SJSA1 (cell line): ENCODE measurements at regions not wholly inside any gene's neighbourhood (a gene's known extent, or its start where the extent isn't known, plus 50 kb on each side); places are given as distances from the start of the nearest gene placed in this dataset.

Experiments
- DNase-seq, 2 experiments: peaks; one replicate each; pipeline ENCODE4 v3.0.0-alpha.2; 2015 to 2020; ENCODE audit warnings: low spot score in 2 of 2, low read depth in 1 of 2
- H3K27ac ChIP-seq: fragments of 250-450 bp; sonication (Bioruptor Pico); 2 replicates; pipeline ENCODE4 v1.5.1; 2020; ENCODE audit warnings: mild to moderate bottlenecking, moderate library complexity
- H3K27me3 ChIP-seq: fragments of 250-450 bp; sonication (Bioruptor Pico); replicated peaks from 2 replicates; pipeline ENCODE4 v1.5.1; 2020; ENCODE audit warnings: mild to moderate bottlenecking, moderate library complexity
- H3K36me3 ChIP-seq: fragments of 250-450 bp; sonication (Bioruptor Pico); 2 replicates; pipeline ENCODE4 v1.5.1; 2020; ENCODE audit warnings: mild to moderate bottlenecking
- H3K4me1 ChIP-seq: fragments of 250-450 bp; sonication (Bioruptor Pico); replicated peaks from 2 replicates; pipeline ENCODE4 v1.6.1; 2021; ENCODE audit warnings: mild to moderate bottlenecking
- H3K4me3 ChIP-seq: fragments of 250-450 bp; sonication (Bioruptor Pico); 2 replicates; pipeline ENCODE4 v1.5.1; 2020; ENCODE audit warnings: mild to moderate bottlenecking
- H3K9me3 ChIP-seq: fragments of 250-450 bp; sonication (Bioruptor Pico); replicated peaks from 2 replicates; pipeline ENCODE4 v1.5.1; 2020; ENCODE audit warnings: mild to moderate bottlenecking

GRCh38 chr2:204341887-204342276 lies 203.4 kb upstream of the PARD3B start:
- no peaks in the 10 kb centered on the region for H3K36me3 ChIP-seq
- H3K4me3 ChIP-seq = no peak overlapping the region
- H3K27ac ChIP-seq = no peak overlapping the region
- no peaks in the 10 kb centered on the region; the same call in 1 of the 2 replicates for H3K9me3 ChIP-seq
- no peaks in the 10 kb centered on the region for H3K27me3 ChIP-seq
- DNase-seq = no peak
- peaks cover 33% of the 10 kb centered on the region for H3K4me1 ChIP-seq

GRCh38 chr2:204343685-204344084 lies 201.6 kb upstream of the PARD3B start:
- no peaks in the 10 kb centered on the region; the same call in 1 of the 2 replicates for H3K9me3 ChIP-seq
- peaks cover 20% of the 10 kb centered on the region for H3K4me1 ChIP-seq
- no peak overlapping the region for H3K4me3 ChIP-seq
- no peak overlapping the region for H3K27ac ChIP-seq
- DNase-seq = no peak
- no peaks in the 10 kb centered on the region for H3K36me3 ChIP-seq
- H3K27me3 ChIP-seq = no peaks in the 10 kb centered on the region

GRCh38 chr2:204344119-204344518 lies 201.2 kb upstream of the PARD3B start:
- H3K27ac ChIP-seq = no peak overlapping the region
- no peak overlapping the region for H3K4me3 ChIP-seq
- no peak for DNase-seq
- peaks cover 15% of the 10 kb centered on the region for H3K4me1 ChIP-seq
- H3K9me3 ChIP-seq = no peaks in the 10 kb centered on the region; the same call in 1 of the 2 replicates
- H3K36me3 ChIP-seq = no peaks in the 10 kb centered on the region
- no peaks in the 10 kb centered on the region for H3K27me3 ChIP-seq

GRCh38 chr2:204346906-204347305 lies 198.4 kb upstream of the PARD3B start:
- H3K27ac ChIP-seq = no peak overlapping the region
- H3K9me3 ChIP-seq = no peaks in the 10 kb centered on the region
- no peak overlapping the region for H3K4me3 ChIP-seq
- no peaks in the 10 kb centered on the region for H3K36me3 ChIP-seq
- peaks cover 14% of the 10 kb centered on the region for H3K4me1 ChIP-seq
- DNase-seq = no peak
- H3K27me3 ChIP-seq = no peaks in the 10 kb centered on the region

GRCh38 chr2:204353823-204354222 lies 191.5 kb upstream of the PARD3B start:
- Histone ChIP-seq H3K4me3 (no peak overlapping the region), H3K27ac (no peak overlapping the region), H3K27me3 (no peaks in the 10 kb centered on the region), H3K36me3 (no peaks in the 10 kb centered on the region), H3K4me1 (peaks cover 32% of the 10 kb centered on the region), H3K9me3 (no peaks in the 10 kb centered on the region)
- DNase-seq = no peak

- H3K36me3 ChIP-seq = no peaks in the 10 kb centered on the region
- H3K4me3 ChIP-seq = no peak overlapping the region
- no peaks in the 10 kb centered on the region for H3K27me3 ChIP-seq
- peaks cover 32% of the 10 kb centered on the region for H3K4me1 ChIP-seq
- no peak for DNase-seq
- no peak overlapping the region for H3K27ac ChIP-seq
- H3K9me3 ChIP-seq = no peaks in the 10 kb centered on the region
Measured at GRCh38 chr2:204354442-204354856, 190.8 kb upstream of the PARD3B start.

GRCh38 chr2:204355688-204356087 lies 189.6 kb upstream of the PARD3B start:
- H3K36me3 ChIP-seq = no peaks in the 10 kb centered on the region

GRCh38 chr2:204356151-204356641 lies 189.1 kb upstream of the PARD3B start:
- DNase-seq = no peak
- no peaks in the 10 kb centered on the region for H3K27me3 ChIP-seq
- H3K9me3 ChIP-seq = no peaks in the 10 kb centered on the region
- H3K36me3 ChIP-seq = no peaks in the 10 kb centered on the region
- peaks cover 32% of the 10 kb centered on the region for H3K4me1 ChIP-seq
- H3K4me3 ChIP-seq = no peak overlapping the region
- no peak overlapping the region for H3K27ac ChIP-seq

More at GRCh38 chr2:204355688-204356087, 189.6 kb upstream of the PARD3B start:
- no peak for DNase-seq
- no peak overlapping the region for H3K4me3 ChIP-seq
- peaks cover 32% of the 10 kb centered on the region for H3K4me1 ChIP-seq
- H3K27me3 ChIP-seq = no peaks in the 10 kb centered on the region
- H3K9me3 ChIP-seq = no peaks in the 10 kb centered on the region
- H3K27ac ChIP-seq = no peak overlapping the region

GRCh38 chr2:204357286-204357685 lies 188.0 kb upstream of the PARD3B start:
- peaks cover 32% of the 10 kb centered on the region for H3K4me1 ChIP-seq
- no peak for DNase-seq

GRCh38 chr2:204359076-204359475 lies 186.2 kb upstream of the PARD3B start:
- Histone ChIP-seq H3K9me3 (no peaks in the 10 kb centered on the region), H3K36me3 (no peaks in the 10 kb centered on the region), H3K4me1 (peaks cover 21% of the 10 kb centered on the region), H3K27ac (no peak overlapping the region), H3K27me3 (no peaks in the 10 kb centered on the region), H3K4me3 (no peak overlapping the region)
- no peak for DNase-seq

More at GRCh38 chr2:204357286-204357685, 188.0 kb upstream of the PARD3B start:
- Histone ChIP-seq H3K4me3 (no peak overlapping the region), H3K27ac (peak overlapping the region; percentile 69), H3K9me3 (no peaks in the 10 kb centered on the region), H3K27me3 (no peaks in the 10 kb centered on the region), H3K36me3 (no peaks in the 10 kb centered on the region)

- Histone ChIP-seq H3K9me3 (no peaks in the 10 kb centered on the region), H3K4me1 (peaks cover 18% of the 10 kb centered on the region), H3K36me3 (no peaks in the 10 kb centered on the region), H3K27ac (no peak overlapping the region), H3K27me3 (no peaks in the 10 kb centered on the region), H3K4me3 (no peak overlapping the region)
- no peak for DNase-seq
Measured at GRCh38 chr2:204360218-204361007, 184.9 kb upstream of the PARD3B start.

GRCh38 chr2:204361738-204362137 lies 183.5 kb upstream of the PARD3B start:
- Histone ChIP-seq H3K36me3 (no peaks in the 10 kb centered on the region), H3K27ac (no peak overlapping the region), H3K9me3 (no peaks in the 10 kb centered on the region), H3K27me3 (no peaks in the 10 kb centered on the region), H3K4me1 (peaks cover 23% of the 10 kb centered on the region), H3K4me3 (no peak overlapping the region)
- no peak for DNase-seq

- Histone ChIP-seq H3K4me3 (no peak overlapping the region), H3K9me3 (no peaks in the 10 kb centered on the region), H3K27me3 (no peaks in the 10 kb centered on the region), H3K36me3 (no peaks in the 10 kb centered on the region), H3K4me1 (peaks cover 23% of the 10 kb centered on the region), H3K27ac (no peak overlapping the region)
- no peak for DNase-seq
Measured at GRCh38 chr2:204362581-204362980, 182.7 kb upstream of the PARD3B start.

- Histone ChIP-seq H3K27ac (no peak overlapping the region), H3K36me3 (no peaks in the 10 kb centered on the region), H3K9me3 (no peaks in the 10 kb centered on the region), H3K27me3 (no peaks in the 10 kb centered on the region), H3K4me1 (peaks cover 22% of the 10 kb centered on the region), H3K4me3 (no peak overlapping the region)
- DNase-seq = no peak
Measured at GRCh38 chr2:204363513-204363912, 181.8 kb upstream of the PARD3B start.
